ENCODE measurements at regions not wholly inside any gene's neighbourhood (a gene's known extent, or its start where the extent isn't known, plus 50 kb on each side); places are given as distances from the start of the nearest gene placed in this dataset.
A peak's percentile ranks its signal among the peaks of the same experiment; 100 is the strongest.

GRCh38 chr17:77779711-77780539 lies 178.6 kb upstream of the TNRC6C start:
- ATAC-seq (no peak), DNase-seq (no peak)
- H3K9me3 ChIP-seq (ENCODE audit: control insufficient read depth, low read length, poor library complexity, severe bottlenecking) = no peaks in the 10 kb centered on the region
- Mint-ChIP-seq H3K27ac (no peak overlapping the region), H3K27me3 (no peaks in the 10 kb centered on the region), H3K36me3 (ENCODE audit: low read depth) (no peaks in the 10 kb centered on the region), H3K4me1 (peaks cover 11% of the 10 kb centered on the region), H3K4me3 (no peak overlapping the region)

- H3K9me3 ChIP-seq (ENCODE audit: control insufficient read depth, low read length, poor library complexity, severe bottlenecking) = no peaks in the 10 kb centered on the region
- ATAC-seq = no peak
- Mint-ChIP-seq H3K27me3 (no peaks in the 10 kb centered on the region), H3K4me1 (peaks cover 13% of the 10 kb centered on the region), H3K27ac (peak overlapping the region; percentile 95), H3K4me3 (no peak overlapping the region), H3K36me3 (ENCODE audit: low read depth) (no peaks in the 10 kb centered on the region)
- DNase-seq = no peak
Observed at GRCh38 chr17:77781536-77781935, 177.0 kb upstream of the TNRC6C start.

DNA sequence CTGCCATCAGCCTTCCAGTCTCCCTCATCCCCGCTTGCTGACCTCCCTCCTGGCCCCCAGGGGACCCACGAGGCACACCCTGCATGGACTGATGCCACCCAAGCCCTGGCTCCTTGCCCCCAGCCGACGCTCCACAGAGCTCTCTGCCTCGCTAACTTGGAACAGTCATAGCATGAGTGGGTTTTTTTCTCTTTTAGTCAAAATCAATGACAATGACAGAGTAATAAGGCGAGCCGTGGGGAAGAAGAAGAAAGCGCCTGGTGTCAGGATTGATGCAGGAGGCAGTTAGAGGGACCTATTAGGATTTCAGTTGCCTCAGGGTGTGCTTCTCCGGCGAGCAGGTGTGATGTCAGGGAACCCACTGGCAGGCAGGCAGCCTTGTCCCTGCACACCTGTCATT lies 176.3 kb upstream of the TNRC6C start:
- no peak for ATAC-seq
- Mint-ChIP-seq H3K4me3 (no peak overlapping the region), H3K4me1 (peaks cover 13% of the 10 kb centered on the region), H3K27me3 (no peaks in the 10 kb centered on the region), H3K27ac (peak overlapping the region; percentile 95), H3K36me3 (ENCODE audit: low read depth) (no peaks in the 10 kb centered on the region)
- no peak for DNase-seq
- no peaks in the 10 kb centered on the region for H3K9me3 ChIP-seq (ENCODE audit: control insufficient read depth, low read length, poor library complexity, severe bottlenecking)

- ATAC-seq (no peak), DNase-seq (no peak)
- no peak overlapping the region for H3K4me3 Mint-ChIP-seq
- peaks cover under 1% of the 10 kb centered on the region for H3K36me3 Mint-ChIP-seq (ENCODE audit: low read depth)
- peak overlapping the region; percentile 95 for H3K27ac Mint-ChIP-seq
- no peaks in the 10 kb centered on the region for H3K27me3 Mint-ChIP-seq
- peaks cover 13% of the 10 kb centered on the region for H3K4me1 Mint-ChIP-seq
- H3K9me3 ChIP-seq (ENCODE audit: control insufficient read depth, low read length, poor library complexity, severe bottlenecking) = no peaks in the 10 kb centered on the region
Observed at GRCh38 chr17:77782611-77783010, 175.9 kb upstream of the TNRC6C start.

- Mint-ChIP-seq H3K27me3 (no peaks in the 10 kb centered on the region), H3K36me3 (ENCODE audit: low read depth) (peaks cover 3% of the 10 kb centered on the region), H3K27ac (peak overlapping the region; percentile 95), H3K4me1 (peaks cover 12% of the 10 kb centered on the region), H3K4me3 (peak overlapping the region; percentile 82)
- DNase-seq (peak; percentile 29 to 65 (median 45)), ATAC-seq (peak; percentile 98)
- H3K9me3 ChIP-seq (ENCODE audit: control insufficient read depth, low read length, poor library complexity, severe bottlenecking) = no peaks in the 10 kb centered on the region
Observed at GRCh38 chr17:77783991-77784820, 174.3 kb upstream of the TNRC6C start.

GRCh38 chr17:77785312-77785905 lies 173.1 kb upstream of the TNRC6C start:
- peaks cover 13% of the 10 kb centered on the region for H3K4me1 Mint-ChIP-seq
- H3K36me3 Mint-ChIP-seq (ENCODE audit: low read depth) = peaks cover 3% of the 10 kb centered on the region
- H3K9me3 ChIP-seq (ENCODE audit: control insufficient read depth, low read length, poor library complexity, severe bottlenecking) = no peaks in the 10 kb centered on the region
- DNase-seq (no peak), ATAC-seq (no peak)
- no peak overlapping the region for H3K4me3 Mint-ChIP-seq
- H3K27me3 Mint-ChIP-seq = peaks cover 4% of the 10 kb centered on the region
- H3K27ac Mint-ChIP-seq = peak overlapping the region; percentile 95

DNA sequence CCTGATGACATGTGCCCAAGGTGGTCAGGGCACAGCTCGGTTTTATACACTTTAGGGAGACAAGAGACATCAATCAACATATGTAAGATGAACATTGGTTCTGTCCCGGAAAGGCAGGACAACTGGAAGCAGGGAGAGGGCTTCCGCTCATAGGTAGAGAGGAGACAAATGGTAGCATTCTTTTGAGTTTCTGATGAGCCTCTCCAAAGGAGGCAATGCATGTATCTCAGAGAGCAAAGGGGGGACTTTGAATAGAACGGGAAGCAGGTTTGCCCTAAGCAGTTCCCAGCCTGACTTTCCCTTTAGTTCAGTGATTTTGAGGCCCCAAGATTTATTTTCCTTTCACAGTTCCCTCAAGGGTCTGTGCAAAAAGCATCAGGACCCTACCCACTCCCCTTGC lies 172.4 kb upstream of the TNRC6C start:
- H3K36me3 Mint-ChIP-seq (ENCODE audit: low read depth) = peaks cover 3% of the 10 kb centered on the region
- DNase-seq (no peak), ATAC-seq (no peak)
- peaks cover 13% of the 10 kb centered on the region for H3K4me1 Mint-ChIP-seq
- no peaks in the 10 kb centered on the region for H3K9me3 ChIP-seq (ENCODE audit: control insufficient read depth, low read length, poor library complexity, severe bottlenecking)
- H3K4me3 Mint-ChIP-seq = no peak overlapping the region
- H3K27ac Mint-ChIP-seq = peak overlapping the region; percentile 95
- peaks cover 5% of the 10 kb centered on the region for H3K27me3 Mint-ChIP-seq

GRCh38 chr17:77786740-77787505 lies 171.6 kb upstream of the TNRC6C start:
- H3K27me3 Mint-ChIP-seq = peaks cover 5% of the 10 kb centered on the region
- H3K4me3 Mint-ChIP-seq = no peak overlapping the region
- no peaks in the 10 kb centered on the region for H3K9me3 ChIP-seq (ENCODE audit: control insufficient read depth, low read length, poor library complexity, severe bottlenecking)
- no peak for ATAC-seq
- DNase-seq = no peak
- H3K36me3 Mint-ChIP-seq (ENCODE audit: low read depth) = peaks cover 3% of the 10 kb centered on the region
- peaks cover 13% of the 10 kb centered on the region for H3K4me1 Mint-ChIP-seq
- peak overlapping the region; percentile 95 for H3K27ac Mint-ChIP-seq

GRCh38 chr17:77790143-77790829 lies 168.2 kb upstream of the TNRC6C start:
- H3K4me1 Mint-ChIP-seq = peaks cover 9% of the 10 kb centered on the region
- H3K27ac Mint-ChIP-seq = no peak overlapping the region
- H3K27me3 Mint-ChIP-seq = peaks cover 11% of the 10 kb centered on the region
- DNase-seq (no peak), ATAC-seq (no peak)
- H3K9me3 ChIP-seq (ENCODE audit: control insufficient read depth, low read length, poor library complexity, severe bottlenecking) = no peaks in the 10 kb centered on the region
- H3K4me3 Mint-ChIP-seq = no peak overlapping the region
- peaks cover 3% of the 10 kb centered on the region for H3K36me3 Mint-ChIP-seq (ENCODE audit: low read depth)

GRCh38 chr17:77792626-77793025 lies 165.9 kb upstream of the TNRC6C start:
- Mint-ChIP-seq H3K4me3 (no peak overlapping the region), H3K27me3 (peaks cover 15% of the 10 kb centered on the region), H3K36me3 (ENCODE audit: low read depth) (peaks cover 2% of the 10 kb centered on the region), H3K4me1 (peaks cover 9% of the 10 kb centered on the region), H3K27ac (no peak overlapping the region)
- no peak for ATAC-seq
- no peak for DNase-seq
- H3K9me3 ChIP-seq (ENCODE audit: control insufficient read depth, low read length, poor library complexity, severe bottlenecking) = no peaks in the 10 kb centered on the region

DNA sequence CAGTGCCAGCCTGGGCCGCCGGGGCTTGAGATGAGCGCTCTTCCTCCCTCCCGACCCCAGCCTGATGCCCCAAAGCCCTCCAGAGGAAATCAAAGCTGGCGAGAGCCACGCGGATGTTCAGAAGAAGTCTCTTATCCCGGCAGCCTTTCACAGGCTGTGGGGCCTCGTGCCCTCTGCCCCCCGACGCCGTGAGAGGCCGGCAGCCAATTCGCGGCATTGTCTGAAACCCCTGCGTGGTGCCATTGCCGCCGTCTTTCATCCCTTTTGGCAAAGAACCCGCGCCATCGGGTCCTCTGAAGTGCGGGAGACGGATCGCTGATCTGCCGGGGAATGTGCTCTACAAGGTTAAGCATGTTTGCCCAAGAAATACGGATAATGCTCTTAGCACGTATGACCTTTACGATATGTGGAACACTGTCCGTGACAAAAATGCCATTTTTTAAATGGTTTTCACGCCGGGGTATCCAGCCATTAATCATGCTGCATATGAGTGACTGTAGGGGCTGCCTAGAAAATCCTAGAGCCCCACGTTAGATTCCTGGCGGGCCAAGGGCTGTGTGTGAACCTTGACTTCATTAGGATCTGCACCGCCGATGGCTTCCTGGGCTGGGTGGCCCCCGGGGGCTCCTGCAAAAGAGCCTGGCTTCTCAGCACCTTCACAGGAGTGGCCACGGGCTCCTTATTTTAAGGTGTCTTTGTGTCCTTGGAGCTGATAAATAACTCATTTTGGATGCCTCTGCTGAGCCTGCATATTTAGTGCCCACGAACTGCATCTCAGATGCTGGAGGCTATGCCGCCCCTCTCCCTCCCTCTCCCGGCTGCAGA lies 165.1 kb upstream of the TNRC6C start:
- no peak overlapping the region for H3K27ac Mint-ChIP-seq

GRCh38 chr17:77793971-77794235 lies 164.6 kb upstream of the TNRC6C start:
- no peaks in the 10 kb centered on the region for H3K9me3 ChIP-seq (ENCODE audit: control insufficient read depth, low read length, poor library complexity, severe bottlenecking)
- ATAC-seq (no peak), DNase-seq (no peak)
- no peak overlapping the region for H3K4me3 Mint-ChIP-seq
- H3K36me3 Mint-ChIP-seq (ENCODE audit: low read depth) = no peaks in the 10 kb centered on the region
- H3K27me3 Mint-ChIP-seq = peaks cover 22% of the 10 kb centered on the region
- no peak overlapping the region for H3K27ac Mint-ChIP-seq
- peaks cover 13% of the 10 kb centered on the region for H3K4me1 Mint-ChIP-seq

More for the DNA sequence above, 165.1 kb upstream of the TNRC6C start:
- no peaks in the 10 kb centered on the region for H3K9me3 ChIP-seq (ENCODE audit: control insufficient read depth, low read length, poor library complexity, severe bottlenecking)
- H3K27me3 Mint-ChIP-seq = peaks cover 16% of the 10 kb centered on the region
- H3K4me3 Mint-ChIP-seq = no peak overlapping the region
- no peaks in the 10 kb centered on the region for H3K36me3 Mint-ChIP-seq (ENCODE audit: low read depth)
- ATAC-seq (no peak), DNase-seq (no peak)
- H3K4me1 Mint-ChIP-seq = peaks cover 11% of the 10 kb centered on the region
